ENCODE measurements at regions not wholly inside any gene's neighbourhood (a gene's known extent, or its start where the extent isn't known, plus 50 kb on each side); places are given as distances from the start of the nearest gene placed in this dataset.

DNA sequence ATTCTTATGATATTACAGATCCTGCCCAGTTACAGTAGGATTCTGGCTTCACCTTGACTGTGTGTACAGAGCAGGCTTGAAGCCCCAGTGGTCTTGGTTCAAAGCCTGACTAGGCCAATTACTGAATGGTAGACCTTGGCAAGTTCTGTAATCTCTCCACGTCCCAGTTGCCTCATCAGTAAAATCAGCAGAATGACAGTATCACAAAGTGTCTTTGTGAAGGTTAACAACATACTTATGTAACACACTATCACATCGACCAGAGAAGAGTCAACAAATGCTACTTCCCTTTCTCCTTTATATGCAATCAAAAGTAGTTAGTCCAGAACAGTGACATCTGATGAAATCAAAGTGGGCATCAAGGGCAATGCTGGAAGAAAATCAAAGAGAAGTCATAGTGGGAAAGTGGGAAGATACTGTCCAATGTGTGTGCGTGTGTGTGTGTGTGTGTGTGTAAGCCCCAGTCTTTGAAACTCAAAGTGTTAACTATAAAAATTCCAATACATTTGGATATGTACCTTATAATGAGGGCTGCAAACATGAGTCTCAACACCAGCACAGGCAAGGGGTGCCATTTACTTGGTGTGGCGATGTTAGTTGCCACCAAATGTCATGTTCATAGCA, 93.5 kb upstream of the EGFLAM start (continued):
- TF ChIP-seq, protein P1, sequence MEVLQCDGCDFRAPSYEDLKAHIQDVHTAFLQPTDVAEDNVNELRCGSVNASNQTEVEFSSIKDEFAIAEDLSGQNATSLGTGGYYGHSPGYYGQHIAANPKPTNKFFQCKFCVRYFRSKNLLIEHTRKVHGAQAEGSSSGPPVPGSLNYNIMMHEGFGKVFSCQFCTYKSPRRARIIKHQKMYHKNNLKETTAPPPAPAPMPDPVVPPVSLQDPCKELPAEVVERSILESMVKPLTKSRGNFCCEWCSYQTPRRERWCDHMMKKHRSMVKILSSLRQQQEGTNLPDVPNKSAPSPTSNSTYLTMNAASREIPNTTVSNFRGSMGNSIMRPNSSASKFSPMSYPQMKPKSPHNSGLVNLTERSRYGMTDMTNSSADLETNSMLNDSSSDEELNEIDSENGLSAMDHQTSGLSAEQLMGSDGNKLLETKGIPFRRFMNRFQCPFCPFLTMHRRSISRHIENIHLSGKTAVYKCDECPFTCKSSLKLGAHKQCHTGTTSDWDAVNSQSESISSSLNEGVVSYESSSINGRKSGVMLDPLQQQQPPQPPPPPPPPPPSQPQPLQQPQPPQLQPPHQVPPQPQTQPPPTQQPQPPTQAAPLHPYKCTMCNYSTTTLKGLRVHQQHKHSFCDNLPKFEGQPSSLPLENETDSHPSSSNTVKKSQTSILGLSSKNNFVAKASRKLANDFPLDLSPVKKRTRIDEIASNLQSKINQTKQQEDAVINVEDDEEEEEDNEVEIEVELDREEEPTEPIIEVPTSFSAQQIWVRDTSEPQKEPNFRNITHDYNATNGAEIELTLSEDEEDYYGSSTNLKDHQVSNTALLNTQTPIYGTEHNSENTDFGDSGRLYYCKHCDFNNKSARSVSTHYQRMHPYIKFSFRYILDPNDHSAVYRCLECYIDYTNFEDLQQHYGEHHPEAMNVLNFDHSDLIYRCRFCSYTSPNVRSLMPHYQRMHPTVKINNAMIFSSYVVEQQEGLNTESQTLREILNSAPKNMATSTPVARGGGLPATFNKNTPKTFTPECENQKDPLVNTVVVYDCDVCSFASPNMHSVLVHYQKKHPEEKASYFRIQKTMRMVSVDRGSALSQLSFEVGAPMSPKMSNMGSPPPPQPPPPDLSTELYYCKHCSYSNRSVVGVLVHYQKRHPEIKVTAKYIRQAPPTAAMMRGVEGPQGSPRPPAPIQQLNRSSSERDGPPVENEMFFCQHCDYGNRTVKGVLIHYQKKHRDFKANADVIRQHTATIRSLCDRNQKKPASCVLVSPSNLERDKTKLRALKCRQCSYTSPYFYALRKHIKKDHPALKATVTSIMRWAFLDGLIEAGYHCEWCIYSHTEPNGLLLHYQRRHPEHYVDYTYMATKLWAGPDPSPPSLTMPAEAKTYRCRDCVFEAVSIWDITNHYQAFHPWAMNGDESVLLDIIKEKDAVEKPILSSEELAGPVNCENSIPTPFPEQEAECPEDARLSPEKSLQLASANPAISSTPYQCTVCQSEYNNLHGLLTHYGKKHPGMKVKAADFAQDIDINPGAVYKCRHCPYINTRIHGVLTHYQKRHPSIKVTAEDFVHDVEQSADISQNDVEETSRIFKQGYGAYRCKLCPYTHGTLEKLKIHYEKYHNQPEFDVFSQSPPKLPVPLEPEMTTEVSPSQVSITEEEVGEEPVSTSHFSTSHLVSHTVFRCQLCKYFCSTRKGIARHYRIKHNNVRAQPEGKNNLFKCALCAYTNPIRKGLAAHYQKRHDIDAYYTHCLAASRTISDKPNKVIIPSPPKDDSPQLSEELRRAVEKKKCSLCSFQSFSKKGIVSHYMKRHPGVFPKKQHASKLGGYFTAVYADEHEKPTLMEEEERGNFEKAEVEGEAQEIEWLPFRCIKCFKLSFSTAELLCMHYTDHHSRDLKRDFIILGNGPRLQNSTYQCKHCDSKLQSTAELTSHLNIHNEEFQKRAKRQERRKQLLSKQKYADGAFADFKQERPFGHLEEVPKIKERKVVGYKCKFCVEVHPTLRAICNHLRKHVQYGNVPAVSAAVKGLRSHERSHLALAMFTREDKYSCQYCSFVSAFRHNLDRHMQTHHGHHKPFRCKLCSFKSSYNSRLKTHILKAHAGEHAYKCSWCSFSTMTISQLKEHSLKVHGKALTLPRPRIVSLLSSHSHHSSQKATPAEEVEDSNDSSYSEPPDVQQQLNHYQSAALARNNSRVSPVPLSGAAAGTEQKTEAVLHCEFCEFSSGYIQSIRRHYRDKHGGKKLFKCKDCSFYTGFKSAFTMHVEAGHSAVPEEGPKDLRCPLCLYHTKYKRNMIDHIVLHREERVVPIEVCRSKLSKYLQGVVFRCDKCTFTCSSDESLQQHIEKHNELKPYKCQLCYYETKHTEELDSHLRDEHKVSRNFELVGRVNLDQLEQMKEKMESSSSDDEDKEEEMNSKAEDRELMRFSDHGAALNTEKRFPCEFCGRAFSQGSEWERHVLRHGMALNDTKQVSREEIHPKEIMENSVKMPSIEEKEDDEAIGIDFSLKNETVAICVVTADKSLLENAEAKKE (CRISPR knock-in tag; IDR thresholded peaks at IDR 0.05) = no peak
- TF ChIP-seq EZH2 (IDR thresholded peaks at IDR 0.05; ENCODE audit: low read depth, unreplicated experiment) (no peak), ZNF114 (CRISPR knock-in tag; IDR thresholded peaks at IDR 0.05) (no peak), EZH2phosphoT487 (IDR thresholded peaks at IDR 0.05; ENCODE audit: unreplicated experiment) (no peak), NANOG (IDR thresholded peaks at IDR 0.05; ENCODE audit: borderline replicate concordance) (no peak)

DNA sequence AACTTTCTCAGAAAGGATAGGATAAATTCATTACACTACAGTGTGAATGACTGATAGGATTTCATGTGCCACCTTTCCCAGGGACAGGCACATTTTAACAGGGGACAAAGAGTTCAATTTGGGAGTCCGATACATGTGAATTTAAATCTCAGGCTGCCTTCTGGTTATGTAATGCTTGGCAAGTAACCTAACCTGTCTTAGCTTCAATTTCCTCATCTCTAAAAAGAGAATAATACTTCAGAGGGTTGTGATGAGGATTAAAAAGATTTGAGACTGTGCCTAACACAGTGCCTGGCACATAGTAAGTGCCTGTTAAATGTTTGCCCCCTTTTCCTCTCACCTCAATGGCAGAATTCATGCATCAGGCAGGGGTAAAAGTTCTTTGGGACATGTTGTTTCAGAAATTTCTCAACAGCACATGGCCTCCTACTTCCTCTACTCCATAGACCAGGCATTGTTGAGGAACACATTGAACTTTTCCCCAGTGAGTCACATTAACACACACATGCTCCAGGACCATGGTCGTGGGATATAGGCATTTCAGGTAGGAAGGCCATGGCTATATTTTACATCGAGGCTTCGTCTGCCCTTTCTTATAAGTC, 94.6 kb upstream of the EGFLAM start:
- no peaks in the 10 kb centered on the region for H3K9me3 Mint-ChIP-seq
- Histone ChIP-seq H3F3A (replicated peaks; ENCODE audit: low read depth) (no peaks in the 10 kb centered on the region), H3K4me3 (no peak overlapping the region), H2AFZ (no peak overlapping the region), H3K9me2 (ENCODE audit: insufficient read depth) (no peaks in the 10 kb centered on the region), H3K36me3 (ENCODE audit: insufficient read depth) (no peaks in the 10 kb centered on the region), H4K20me1 (replicated peaks; ENCODE audit: insufficient read depth) (no peaks in the 10 kb centered on the region), H3K27me3 (ENCODE audit: insufficient read depth) (no peaks in the 10 kb centered on the region), H3K4me2 (no peak overlapping the region), H3K27ac (ENCODE audit: low read depth) (no peak overlapping the region), H3K4me1 (ENCODE audit: insufficient read depth) (peaks cover 14% of the 10 kb centered on the region; the same call in 1 of the 2 replicates), H3K79me2 (replicated peaks; ENCODE audit: insufficient read depth) (no peaks in the 10 kb centered on the region)
- TF ChIP-seq, protein P2, sequence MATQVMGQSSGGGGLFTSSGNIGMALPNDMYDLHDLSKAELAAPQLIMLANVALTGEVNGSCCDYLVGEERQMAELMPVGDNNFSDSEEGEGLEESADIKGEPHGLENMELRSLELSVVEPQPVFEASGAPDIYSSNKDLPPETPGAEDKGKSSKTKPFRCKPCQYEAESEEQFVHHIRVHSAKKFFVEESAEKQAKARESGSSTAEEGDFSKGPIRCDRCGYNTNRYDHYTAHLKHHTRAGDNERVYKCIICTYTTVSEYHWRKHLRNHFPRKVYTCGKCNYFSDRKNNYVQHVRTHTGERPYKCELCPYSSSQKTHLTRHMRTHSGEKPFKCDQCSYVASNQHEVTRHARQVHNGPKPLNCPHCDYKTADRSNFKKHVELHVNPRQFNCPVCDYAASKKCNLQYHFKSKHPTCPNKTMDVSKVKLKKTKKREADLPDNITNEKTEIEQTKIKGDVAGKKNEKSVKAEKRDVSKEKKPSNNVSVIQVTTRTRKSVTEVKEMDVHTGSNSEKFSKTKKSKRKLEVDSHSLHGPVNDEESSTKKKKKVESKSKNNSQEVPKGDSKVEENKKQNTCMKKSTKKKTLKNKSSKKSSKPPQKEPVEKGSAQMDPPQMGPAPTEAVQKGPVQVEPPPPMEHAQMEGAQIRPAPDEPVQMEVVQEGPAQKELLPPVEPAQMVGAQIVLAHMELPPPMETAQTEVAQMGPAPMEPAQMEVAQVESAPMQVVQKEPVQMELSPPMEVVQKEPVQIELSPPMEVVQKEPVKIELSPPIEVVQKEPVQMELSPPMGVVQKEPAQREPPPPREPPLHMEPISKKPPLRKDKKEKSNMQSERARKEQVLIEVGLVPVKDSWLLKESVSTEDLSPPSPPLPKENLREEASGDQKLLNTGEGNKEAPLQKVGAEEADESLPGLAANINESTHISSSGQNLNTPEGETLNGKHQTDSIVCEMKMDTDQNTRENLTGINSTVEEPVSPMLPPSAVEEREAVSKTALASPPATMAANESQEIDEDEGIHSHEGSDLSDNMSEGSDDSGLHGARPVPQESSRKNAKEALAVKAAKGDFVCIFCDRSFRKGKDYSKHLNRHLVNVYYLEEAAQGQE (IDR thresholded peaks at IDR 0.05; ENCODE audit: unreplicated experiment) = no peak
- no peak for TF ChIP-seq CREB1 (CRISPR knock-in tag; IDR thresholded peaks at IDR 0.05; ENCODE audit: low read depth)
- ATAC-seq = no peak
- H3K27me3 Mint-ChIP-seq (ENCODE audit: insufficient read depth, low read depth, poor library complexity) = peaks cover 10% of the 10 kb centered on the region
- DNase-seq (ENCODE audit: low spot score) = no peak
- no peaks in the 10 kb centered on the region for H3K36me3 Mint-ChIP-seq (ENCODE audit: low read depth)
- H3K27ac Mint-ChIP-seq = no peak overlapping the region
- no peak overlapping the region for H3K4me3 Mint-ChIP-seq
- peaks cover 26% of the 10 kb centered on the region for H3K4me1 Mint-ChIP-seq
